B cell (primary cell): ENCODE measurements at regions not wholly inside any gene's neighbourhood (a gene's known extent, or its start where the extent isn't known, plus 50 kb on each side); places are given as distances from the start of the nearest gene placed in this dataset.

Source experiments
- ATAC-seq: fragments of 200-7000 bp; cut with Tn5 transposase; one replicate; pipeline ENCODE4 v1.10.0; 2021; ENCODE audit warnings: low read depth, mild to moderate bottlenecking, moderate number of reproducible peaks, moderate library complexity
- CTCF ChIA-PET: fragments of 350-600 bp; sonication (Branson Sonifier 250); formaldehyde crosslinking; loops from one replicate; lab custom pipeline; 2021; ENCODE audit warnings: antibody characterized with exemption, inconsistent platforms; lab: Charles Lee
- POLR2A ChIA-PET: fragments of 350-600 bp; sonication (Branson Sonifier 250); formaldehyde crosslinking; loops from one replicate; lab custom pipeline; 2021; ENCODE audit warnings: antibody characterized with exemption; lab: Charles Lee
- DNase-seq: peaks from one replicate; pipeline ENCODE4 v3.0.0; 2013
- H2AFZ ChIP-seq: 2 replicates; pipeline ENCODE4 v1.6.1; 2012; ENCODE audit warnings: mild to moderate bottlenecking, low read depth, low read length; ENCODE audit not compliant: insufficient read depth, poor library complexity, severe bottlenecking
- H3K27ac ChIP-seq, 2 donors: 1 replicate in 1 of 2; 2 replicates in 1 of 2; pipeline ENCODE4 v1.5.1; 2012 to 2013; ENCODE audit warnings: low read length in 2 of 2, mild to moderate bottlenecking in 2 of 2, moderate library complexity in 1 of 2
- H3K27me3 ChIP-seq, 4 experiments: fragments of 200-600 bp in 1 of 4; sonication (generic) in 1 of 4; replicated peaks in 1 of 4; 1 replicate in 2 of 4; 2 replicates in 2 of 4; pipeline versions ENCODE4 v1.6.1 to v1.7.0; 2013 to 2016; ENCODE audit warnings: low read length in 3 of 4, mild to moderate bottlenecking in 2 of 4, mixed read lengths in 1 of 4, moderate library complexity in 1 of 4; ENCODE audit not compliant: insufficient read depth in 4 of 4, control insufficient read depth in 3 of 4; ENCODE audit errors: control extremely low read depth in 1 of 4
- H3K36me3 ChIP-seq, 2 experiments: replicated peaks in 1 of 2; 1 replicate in 1 of 2; 2 replicates in 1 of 2; pipeline versions ENCODE4 v1.6.1 to v1.7.1; 2013; ENCODE audit warnings: low read length in 1 of 2; ENCODE audit not compliant: insufficient read depth in 2 of 2, control insufficient read depth in 1 of 2; ENCODE audit errors: control extremely low read depth in 1 of 2, extremely low read depth in 1 of 2
- H3K4me1 ChIP-seq, 2 donors: fragments of 200-600 bp in 1 of 2; sonication (generic) in 1 of 2; 1 replicate in 1 of 2; 2 replicates in 1 of 2; pipeline versions ENCODE4 v1.5.1 to v1.6.1; 2013 to 2017; ENCODE audit warnings: low read length in 2 of 2; ENCODE audit not compliant: control insufficient read depth in 2 of 2, insufficient read depth in 2 of 2
- H3K4me2 ChIP-seq: replicated peaks from 2 replicates; pipeline ENCODE3; 2012; ENCODE audit warnings: mild to moderate bottlenecking, low read depth, low read length; ENCODE audit not compliant: poor library complexity, severe bottlenecking
- H3K4me3 ChIP-seq, 5 experiments: fragments of 200-600 bp in 1 of 5; sonication (generic) in 1 of 5; 1 replicate in 3 of 5; 2 replicates in 2 of 5; pipeline versions ENCODE4 v1.5.1 to v1.7.0; 2011 to 2016; ENCODE audit warnings: low read length in 4 of 5, mild to moderate bottlenecking in 4 of 5, low read depth in 2 of 5, control low read depth in 1 of 5, moderate library complexity in 1 of 5; ENCODE audit not compliant: insufficient read depth in 1 of 5; ENCODE audit errors: control extremely low read depth in 1 of 5, extremely low read depth in 1 of 5
- H3K79me2 ChIP-seq: fragments of 200-600 bp; sonication (generic); one replicate; pipeline ENCODE4 v1.6.0; 2016; ENCODE audit warnings: low read length; ENCODE audit not compliant: control insufficient read depth, insufficient read depth
- H3K9ac ChIP-seq: fragments of 200-600 bp; sonication (generic); 2 replicates; pipeline ENCODE4 v1.6.1; 2017; ENCODE audit warnings: mild to moderate bottlenecking, low read length, moderate library complexity
- H3K9me3 ChIP-seq, 3 donors: one replicate each; pipeline versions ENCODE4 v1.6.1 to v1.7.1; 2013; ENCODE audit warnings: low read length in 2 of 3; ENCODE audit not compliant: control insufficient read depth in 2 of 3, insufficient read depth in 1 of 3; ENCODE audit errors: control extremely low read depth in 1 of 3
- H4K20me1 ChIP-seq: 2 replicates; pipeline ENCODE4 v1.6.0; 2012; ENCODE audit warnings: mild to moderate bottlenecking, low read length; ENCODE audit not compliant: insufficient read depth, control insufficient read depth, poor library complexity, severe bottlenecking
- H3K27ac Mint-ChIP-seq: one replicate; pipeline ENCODE4 v1.8.0; 2021; ENCODE audit warnings: mixed read lengths
- H3K27me3 Mint-ChIP-seq: one replicate; pipeline ENCODE4 v1.8.0; 2021; ENCODE audit warnings: mixed read lengths
- H3K4me1 Mint-ChIP-seq: one replicate; pipeline ENCODE4 v1.8.0; 2021; ENCODE audit warnings: mixed read lengths
- H3K4me3 Mint-ChIP-seq: one replicate; pipeline ENCODE4 v1.8.0; 2021; ENCODE audit warnings: mixed read lengths
- H3K9me3 Mint-ChIP-seq: one replicate; pipeline ENCODE4 v1.8.0; 2022; ENCODE audit warnings: mixed read lengths; ENCODE audit not compliant: insufficient read depth
- EZH2 ChIP-seq: IDR thresholded peaks from 2 replicates; pipeline ENCODE4 v1.6.1; 2012; ENCODE audit warnings: borderline replicate concordance, low read depth, mild to moderate bottlenecking, moderate library complexity, low read length; ENCODE audit not compliant: insufficient read depth, poor library complexity, severe bottlenecking
- WGBS: methylation state at CpG from one replicate; pipeline ENCODE4 v1.1.5; 2013; ENCODE audit warnings: missing lambda C conversion rate; ENCODE audit not compliant: insufficient coverage; 5-methylcytosine and 5-hydroxymethylcytosine counted together
- intact Hi-C: fragments of 100-400 bp; cut with micrococcal nuclease; formaldehyde crosslinking; loops from one replicate; pipeline ENCODE4 v1.10.0; 2022
- TF ChIP-seq, protein P1 (sequence below): fragments of 200-600 bp; IDR thresholded peaks from one replicate; pipeline ENCODE4 v1.8.0; 2022; ENCODE audit warnings: antibody characterized with exemption, mild to moderate bottlenecking

DNA sequence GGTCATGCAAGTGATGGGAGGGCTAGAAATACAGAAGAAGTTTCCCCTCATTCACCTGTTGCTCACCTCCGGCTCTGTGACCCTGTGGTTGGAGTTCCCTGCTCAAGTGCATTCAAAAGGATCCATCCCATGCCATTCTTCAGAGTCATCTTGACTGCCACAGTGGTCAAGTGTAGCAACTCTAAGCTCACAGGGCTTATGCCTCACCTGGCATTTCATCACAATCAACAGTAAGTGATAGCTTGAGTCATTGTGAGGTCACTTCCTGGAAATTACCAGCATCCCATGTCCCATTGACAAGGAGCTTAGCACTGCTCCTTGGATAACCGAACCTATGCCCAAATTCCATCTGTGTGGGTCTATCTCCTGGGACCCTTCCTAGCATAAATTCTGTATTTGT is 55.6 kb downstream of the OR4C45 start:
- ATAC-seq (no peak), DNase-seq (no peak)
- no peaks in the 10 kb centered on the region for H3K79me2 ChIP-seq
- Mint-ChIP-seq H3K27ac (no peak overlapping the region), H3K4me3 (no peak overlapping the region), H3K4me1 (no peaks in the 10 kb centered on the region), H3K9me3 (no peaks in the 10 kb centered on the region), H3K27me3 (no peaks in the 10 kb centered on the region)
- WGBS, result 88% methylated on average over 1 of the region's 2 CpGs
- H3K27me3 ChIP-seq, result no peaks in the 10 kb centered on the region
- no peak overlapping the region for H3K4me2 ChIP-seq
- no peaks in the 10 kb centered on the region for H3K4me1 ChIP-seq
- POLR2A ChIA-PET, result no interaction called here
- CTCF ChIA-PET, result no interaction called here
- no peak overlapping the region for H3K27ac ChIP-seq
- no peaks in the 10 kb centered on the region for H4K20me1 ChIP-seq
- H3K36me3 ChIP-seq, result no peaks in the 10 kb centered on the region
- intact Hi-C loops, result no loop called here
- peaks cover 0 to 8% (median 0%) of the 10 kb centered on the region in 3 donors for H3K9me3 ChIP-seq
- no peak overlapping the region for H3K4me3 ChIP-seq
- no peak for TF ChIP-seq EZH2
- TF ChIP-seq, protein P1, sequence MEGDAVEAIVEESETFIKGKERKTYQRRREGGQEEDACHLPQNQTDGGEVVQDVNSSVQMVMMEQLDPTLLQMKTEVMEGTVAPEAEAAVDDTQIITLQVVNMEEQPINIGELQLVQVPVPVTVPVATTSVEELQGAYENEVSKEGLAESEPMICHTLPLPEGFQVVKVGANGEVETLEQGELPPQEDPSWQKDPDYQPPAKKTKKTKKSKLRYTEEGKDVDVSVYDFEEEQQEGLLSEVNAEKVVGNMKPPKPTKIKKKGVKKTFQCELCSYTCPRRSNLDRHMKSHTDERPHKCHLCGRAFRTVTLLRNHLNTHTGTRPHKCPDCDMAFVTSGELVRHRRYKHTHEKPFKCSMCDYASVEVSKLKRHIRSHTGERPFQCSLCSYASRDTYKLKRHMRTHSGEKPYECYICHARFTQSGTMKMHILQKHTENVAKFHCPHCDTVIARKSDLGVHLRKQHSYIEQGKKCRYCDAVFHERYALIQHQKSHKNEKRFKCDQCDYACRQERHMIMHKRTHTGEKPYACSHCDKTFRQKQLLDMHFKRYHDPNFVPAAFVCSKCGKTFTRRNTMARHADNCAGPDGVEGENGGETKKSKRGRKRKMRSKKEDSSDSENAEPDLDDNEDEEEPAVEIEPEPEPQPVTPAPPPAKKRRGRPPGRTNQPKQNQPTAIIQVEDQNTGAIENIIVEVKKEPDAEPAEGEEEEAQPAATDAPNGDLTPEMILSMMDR, result no peak
- no peak overlapping the region for H3K9ac ChIP-seq
- H2AFZ ChIP-seq, result no peak overlapping the region

DNA sequence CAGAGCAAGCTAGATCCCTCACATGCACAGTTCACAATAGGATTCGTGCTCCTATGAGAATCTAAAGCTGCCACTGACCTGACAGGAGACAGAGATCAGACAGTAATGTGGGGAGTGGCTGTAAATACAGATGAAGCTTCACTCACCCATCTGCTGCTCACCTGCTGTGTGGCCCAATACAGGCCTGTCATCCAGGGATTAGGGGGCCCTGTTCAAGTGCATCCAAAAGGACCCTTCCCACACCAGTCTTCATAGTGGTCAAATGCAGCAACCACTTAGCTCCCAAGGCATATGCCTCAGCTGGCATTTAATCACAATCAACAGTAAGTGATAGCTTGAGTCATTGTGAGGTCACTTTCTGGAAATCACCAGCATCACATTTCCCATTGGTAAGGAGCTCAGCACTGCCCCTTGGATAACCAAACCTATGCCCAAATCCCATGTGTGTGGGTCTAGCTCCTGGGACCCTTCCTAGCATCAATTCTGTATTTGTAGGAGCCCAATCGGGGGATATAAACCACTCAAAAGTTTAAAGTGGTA is 65.6 kb downstream of the OR4C45 start:
- TF ChIP-seq, protein P1, result no peak
- TF ChIP-seq EZH2, result no peak
- CTCF ChIA-PET, result interaction anchor here (1.4 kb wide), 1 partner anchor 8 kb away, joined by 3 read pairs; no protein-coding TSS in a partner anchor
- Mint-ChIP-seq H3K27me3 (no peaks in the 10 kb centered on the region), H3K4me3 (no peak overlapping the region), H3K4me1 (no peaks in the 10 kb centered on the region), H3K27ac (no peak overlapping the region), H3K9me3 (peaks cover 7% of the 10 kb centered on the region)
- H3K4me3 ChIP-seq, result no peak overlapping the region
- 40% methylated on average over 1 of the region's 2 CpGs for WGBS
- no peak overlapping the region for H3K27ac ChIP-seq
- no peaks in the 10 kb centered on the region for H3K36me3 ChIP-seq
- POLR2A ChIA-PET, result no interaction called here
- H3K4me1 ChIP-seq, result no peaks in the 10 kb centered on the region
- no peak overlapping the region for H3K4me2 ChIP-seq
- no peaks in the 10 kb centered on the region for H3K79me2 ChIP-seq
- ATAC-seq (no peak), DNase-seq (no peak)
- intact Hi-C loops, result no loop called here
- no peaks in the 10 kb centered on the region for H3K27me3 ChIP-seq
- no peak overlapping the region for H2AFZ ChIP-seq
- H4K20me1 ChIP-seq, result no peaks in the 10 kb centered on the region
- H3K9ac ChIP-seq, result no peak overlapping the region
- peaks cover 0 to 4% (median 0%) of the 10 kb centered on the region in 3 donors for H3K9me3 ChIP-seq
